IMR-90 (cell line): ENCODE measurements at regions not wholly inside any gene's neighbourhood (a gene's known extent, or its start where the extent isn't known, plus 50 kb on each side); places are given as distances from the start of the nearest gene placed in this dataset.

Experiments
- ATAC-seq: fragments of 200-7000 bp; cut with Tn5 transposase; 2 replicates; pipeline ENCODE4 v1.9.1; 2020; ENCODE audit warnings: low read depth, mild to moderate bottlenecking, moderate library complexity
- BruUV-seq: library from RNA; stranded (reverse); fragments of 400-500 nt; replicated peaks from 2 replicates; lab custom pipeline; 2021; lab: Mats Ljungman, UMichigan
- CTCF ChIA-PET: fragments of 300-600 bp; formaldehyde crosslinking; extraction: SDS; loops from one replicate; lab custom pipeline; 2021; ENCODE audit warnings: antibody characterized with exemption; lab: Yijun Ruan, JAX
- POLR2A ChIA-PET: fragments of 300-600 bp; sonication (Branson Sonifier 250); formaldehyde crosslinking; loops from one replicate; lab custom pipeline; 2022; ENCODE audit warnings: antibody characterized with exemption; ENCODE audit not compliant: unreplicated experiment; lab: Charles Lee
- DNase-seq: peaks from one replicate; pipeline ENCODE4 v3.0.0; 2013
- H2AFZ ChIP-seq: replicated peaks from 2 replicates; pipeline ENCODE3; 2013; ENCODE audit warnings: low read length, mild to moderate bottlenecking; ENCODE audit not compliant: poor library complexity
- H2AK5ac ChIP-seq: 2 replicates; pipeline ENCODE4 v1.6.1; 2013; ENCODE audit warnings: low read depth, low read length, inconsistent platforms
- H2AK9ac ChIP-seq: replicated peaks from 2 replicates; pipeline ENCODE3; 2013; ENCODE audit warnings: mild to moderate bottlenecking, low read depth, low read length, moderate library complexity; ENCODE audit not compliant: poor library complexity
- H2BK120ac ChIP-seq: 2 replicates; pipeline ENCODE4 v1.6.1; 2013; ENCODE audit warnings: low read depth, low read length, inconsistent platforms
- H2BK15ac ChIP-seq: 3 replicates; pipeline ENCODE4 v1.6.1; 2013; ENCODE audit warnings: low read depth, low read length, inconsistent platforms
- H2BK20ac ChIP-seq: 2 replicates; pipeline ENCODE4 v1.6.1; 2013; ENCODE audit warnings: low read depth, mild to moderate bottlenecking, inconsistent platforms, low read length, moderate library complexity
- H2BK5ac ChIP-seq: 2 replicates; pipeline ENCODE4 v1.6.1; 2013; ENCODE audit warnings: mild to moderate bottlenecking, low read depth, low read length, inconsistent platforms; ENCODE audit not compliant: poor library complexity, severe bottlenecking
- H3K14ac ChIP-seq: replicated peaks from 2 replicates; pipeline ENCODE4 v1.6.1; 2013; ENCODE audit warnings: low read depth, low read length, inconsistent platforms
- H3K18ac ChIP-seq: 2 replicates; pipeline ENCODE4 v1.6.1; 2013; ENCODE audit warnings: low read depth, low read length, control low read depth
- H3K23ac ChIP-seq: 2 replicates; pipeline ENCODE4 v1.6.1; 2013; ENCODE audit warnings: low read depth, low read length, inconsistent platforms
- H3K27ac ChIP-seq: 2 replicates; pipeline ENCODE4 v1.5.1; 2013; ENCODE audit warnings: mild to moderate bottlenecking, control low read depth, low read length; ENCODE audit not compliant: insufficient read depth
- H3K27me3 ChIP-seq: 2 replicates; pipeline ENCODE4 v1.6.1; 2013; ENCODE audit warnings: low read length; ENCODE audit not compliant: control insufficient read depth, insufficient read depth
- H3K36me3 ChIP-seq: 2 replicates; pipeline ENCODE4 v1.6.1; 2013; ENCODE audit warnings: low read length, mixed read lengths; ENCODE audit not compliant: control insufficient read depth, insufficient read depth
- H3K4ac ChIP-seq: 2 replicates; pipeline ENCODE4 v1.6.1; 2013; ENCODE audit warnings: low read depth, low read length, inconsistent platforms
- H3K4me1 ChIP-seq: 2 replicates; pipeline ENCODE4 v1.6.1; 2013; ENCODE audit warnings: low read length, mixed read lengths; ENCODE audit not compliant: control insufficient read depth, insufficient read depth
- H3K4me2 ChIP-seq: 2 replicates; pipeline ENCODE4 v1.6.1; 2013; ENCODE audit warnings: low read depth, mild to moderate bottlenecking, control low read depth, low read length, moderate library complexity
- H3K4me3 ChIP-seq: 2 replicates; pipeline ENCODE4 v1.5.1; 2013; ENCODE audit warnings: low read depth, mild to moderate bottlenecking, control low read depth, low read length, moderate library complexity; ENCODE audit not compliant: insufficient read depth
- H3K56ac ChIP-seq: 2 replicates; pipeline ENCODE4 v1.6.1; 2013; ENCODE audit warnings: low read length, inconsistent platforms; ENCODE audit not compliant: insufficient read depth; ENCODE audit errors: extremely low read depth
- H3K79me1 ChIP-seq, 2 experiments: 2 replicates each; pipeline ENCODE4 v1.6.1; 2013; ENCODE audit warnings: low read length in 2 of 2, inconsistent platforms in 1 of 2, low read depth in 1 of 2
- H3K9ac ChIP-seq: 2 replicates; pipeline ENCODE4 v1.6.1; 2013; ENCODE audit warnings: low read depth, low read length, control low read depth
- H3K9me1 ChIP-seq: 2 replicates; pipeline ENCODE4 v1.6.1; 2013; ENCODE audit warnings: low read length, inconsistent platforms; ENCODE audit not compliant: insufficient read depth
- H3K9me3 ChIP-seq: 2 replicates; pipeline ENCODE4 v1.6.1; 2013; ENCODE audit warnings: low read length; ENCODE audit not compliant: control insufficient read depth, insufficient read depth
- H4K20me1 ChIP-seq: 2 replicates; pipeline ENCODE4 v1.6.1; 2013; ENCODE audit warnings: low read length, inconsistent platforms; ENCODE audit not compliant: insufficient read depth
- H4K5ac ChIP-seq: 2 replicates; pipeline ENCODE4 v1.6.1; 2013; ENCODE audit warnings: mild to moderate bottlenecking, low read depth, low read length, control low read depth
- H4K8ac ChIP-seq, 2 experiments: 2 replicates each; pipeline ENCODE4 v1.6.1; 2013; ENCODE audit warnings: low read depth in 2 of 2, low read length in 2 of 2, control low read depth in 1 of 2, inconsistent platforms in 1 of 2
- H4K91ac ChIP-seq: 2 replicates; pipeline ENCODE4 v1.6.1; 2013; ENCODE audit warnings: low read depth, low read length, inconsistent platforms; ENCODE audit not compliant: insufficient read depth
- BHLHE40 ChIP-seq: fragments of 150-350 bp; IDR thresholded peaks from 2 replicates; pipeline ENCODE4 v1.6.1; 2016; ENCODE audit warnings: mild to moderate bottlenecking, low read depth, low read length
- CEBPB ChIP-seq: IDR thresholded peaks from 2 replicates; pipeline ENCODE4 v1.6.1; 2012; ENCODE audit warnings: low read depth, low read length, improper control_type of control experiment
- CHD1 ChIP-seq: IDR thresholded peaks from 2 replicates; pipeline ENCODE4 v1.6.1; 2012; ENCODE audit warnings: low read depth, low read length, improper control_type of control experiment
- ELK1 ChIP-seq: fragments of 150-350 bp; IDR thresholded peaks from 2 replicates; pipeline ENCODE4 v1.6.1; 2016; ENCODE audit warnings: low read depth, mild to moderate bottlenecking, low read length, moderate library complexity, borderline replicate concordance
- FOS ChIP-seq: fragments of 150-350 bp; IDR thresholded peaks from 2 replicates; pipeline ENCODE4 v1.6.1; 2016; ENCODE audit warnings: low read depth, low read length
- MAZ ChIP-seq: IDR thresholded peaks from 2 replicates; pipeline ENCODE4 v1.6.1; 2012; ENCODE audit warnings: low read depth, mild to moderate bottlenecking, low read length, improper control_type of control experiment, moderate library complexity, borderline replicate concordance
- MXI1 ChIP-seq: IDR thresholded peaks from 2 replicates; pipeline ENCODE4 v1.6.1; 2012; ENCODE audit warnings: low read depth, mild to moderate bottlenecking, low read length, moderate library complexity, borderline replicate concordance
- NFE2L2 ChIP-seq: fragments of 150-350 bp; IDR thresholded peaks from 2 replicates; pipeline ENCODE4 v1.6.1; 2016; ENCODE audit warnings: low read depth, mild to moderate bottlenecking, low read length
- POLR2A ChIP-seq: IDR thresholded peaks from 2 replicates; pipeline ENCODE4 v1.6.1; 2012; ENCODE audit warnings: mild to moderate bottlenecking, low read depth, low read length
- RAD21 ChIP-seq: IDR thresholded peaks from 2 replicates; pipeline ENCODE4 v1.6.1; 2012; ENCODE audit warnings: low read length, improper control_type of control experiment
- RCOR1 ChIP-seq: IDR thresholded peaks from 2 replicates; pipeline ENCODE4 v1.6.1; 2012; ENCODE audit warnings: mild to moderate bottlenecking, low read length, improper control_type of control experiment; ENCODE audit not compliant: insufficient replicate concordance
- USF2 ChIP-seq: fragments of 150-350 bp; IDR thresholded peaks from 2 replicates; pipeline ENCODE4 v1.6.1; 2017; ENCODE audit warnings: mild to moderate bottlenecking, antibody characterized with exemption, low read length, low read depth
- WGBS, 2 experiments: methylation state at CpG; one replicate each; pipeline versions ENCODE4 v1.1.5 to v1.1.7; 2013; ENCODE audit warnings: missing lambda C conversion rate in 2 of 2; ENCODE audit not compliant: insufficient read length in 1 of 2; ENCODE audit errors: extremely low coverage in 2 of 2; 5-methylcytosine and 5-hydroxymethylcytosine counted together
- dilution Hi-C: fragments of 300-500 bp; cut with HindIII; formaldehyde crosslinking; loops from one replicate; pipeline ENCODE4 v1.14.3; 2018; ENCODE audit warnings: low sequenced_read_pairs; ENCODE audit not compliant: unreplicated experiment
- in situ Hi-C: fragments of 300-500 bp; cut with MboI; formaldehyde crosslinking; loops from 3 replicates; pipeline ENCODE4 v1.14.3; 2019; ENCODE audit warnings: low sequenced_read_pairs, inconsistent platforms, mixed read lengths
- intact Hi-C: fragments of 100-400 bp; cut with micrococcal nuclease; formaldehyde crosslinking; loops from 2 replicates; pipeline ENCODE4 v1.10.0; 2022
- TF ChIP-seq, protein P1 (sequence below): conservative IDR thresholded peaks from 2 replicates; pipeline ENCODE4 v1.5.1; 2012; ENCODE audit warnings: mild to moderate bottlenecking, low read depth, low read length, improper control_type of control experiment

GRCh38 chr14:40133463-40133862 is 701.2 kb upstream of the FBXO33 start:
- DNase-seq = no peak
- no peak overlapping the region for H3K4me2 ChIP-seq
- POLR2A ChIA-PET = no interaction called here

More at GRCh38 chr14:40133463-40133862, 701.2 kb upstream of the FBXO33 start:
- Histone ChIP-seq H3K56ac (no peak overlapping the region), H3K23ac (no peak overlapping the region), H3K79me1 (no peaks in the 10 kb centered on the region), H2AFZ (no peak overlapping the region), H3K9me1 (no peaks in the 10 kb centered on the region), H3K4me3 (no peak overlapping the region), H2AK9ac (no peak overlapping the region), H2BK20ac (no peak overlapping the region), H3K4ac (no peak overlapping the region), H4K91ac (no peak overlapping the region), H3K9me3 (no peaks in the 10 kb centered on the region), H4K20me1 (no peaks in the 10 kb centered on the region), H2AK5ac (no peak overlapping the region), H3K9ac (no peak overlapping the region), H2BK5ac (no peak overlapping the region), H3K27me3 (no peaks in the 10 kb centered on the region), H2BK15ac (no peak overlapping the region), H3K27ac (no peak overlapping the region), H2BK120ac (no peak overlapping the region), H4K5ac (no peak overlapping the region), H3K36me3 (no peaks in the 10 kb centered on the region), H3K4me1 (no peaks in the 10 kb centered on the region), H3K18ac (no peak overlapping the region), H4K8ac (no peak overlapping the region), H3K14ac (no peak overlapping the region)
- in situ Hi-C loops (no loop called here), intact Hi-C loops (no loop called here), dilution Hi-C loops (no loop called here)
- CTCF ChIA-PET = no interaction called here
- ATAC-seq = no peak
- no peak for TF ChIP-seq RCOR1
- TF ChIP-seq FOS = no peak
- no peak for TF ChIP-seq CEBPB
- TF ChIP-seq MAZ = no peak
- no peak for TF ChIP-seq ELK1
- TF ChIP-seq RAD21 = no peak
- no peak for TF ChIP-seq CHD1
- no peak for TF ChIP-seq NFE2L2
- TF ChIP-seq, protein P1, sequence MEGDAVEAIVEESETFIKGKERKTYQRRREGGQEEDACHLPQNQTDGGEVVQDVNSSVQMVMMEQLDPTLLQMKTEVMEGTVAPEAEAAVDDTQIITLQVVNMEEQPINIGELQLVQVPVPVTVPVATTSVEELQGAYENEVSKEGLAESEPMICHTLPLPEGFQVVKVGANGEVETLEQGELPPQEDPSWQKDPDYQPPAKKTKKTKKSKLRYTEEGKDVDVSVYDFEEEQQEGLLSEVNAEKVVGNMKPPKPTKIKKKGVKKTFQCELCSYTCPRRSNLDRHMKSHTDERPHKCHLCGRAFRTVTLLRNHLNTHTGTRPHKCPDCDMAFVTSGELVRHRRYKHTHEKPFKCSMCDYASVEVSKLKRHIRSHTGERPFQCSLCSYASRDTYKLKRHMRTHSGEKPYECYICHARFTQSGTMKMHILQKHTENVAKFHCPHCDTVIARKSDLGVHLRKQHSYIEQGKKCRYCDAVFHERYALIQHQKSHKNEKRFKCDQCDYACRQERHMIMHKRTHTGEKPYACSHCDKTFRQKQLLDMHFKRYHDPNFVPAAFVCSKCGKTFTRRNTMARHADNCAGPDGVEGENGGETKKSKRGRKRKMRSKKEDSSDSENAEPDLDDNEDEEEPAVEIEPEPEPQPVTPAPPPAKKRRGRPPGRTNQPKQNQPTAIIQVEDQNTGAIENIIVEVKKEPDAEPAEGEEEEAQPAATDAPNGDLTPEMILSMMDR = no peak
- TF ChIP-seq POLR2A = no peak
- TF ChIP-seq USF2 = no peak
- TF ChIP-seq BHLHE40 = no peak
- TF ChIP-seq MXI1 = no peak
- WGBS, 2 experiments = no CpG with 5 or more reads among the region's 2 CpGs
- no TSS peak for BruUV-seq
